HG03575 (cell line): ENCODE measurements at regions not wholly inside any gene's neighbourhood (a gene's known extent, or its start where the extent isn't known, plus 50 kb on each side); places are given as distances from the start of the nearest gene placed in this dataset.
"Not testable (repeated sequence)": the region's sequence is repeated elsewhere in the genome, so short reads cannot be mapped to it uniquely, and the experiment has no call there.

Experiments used
- ATAC-seq: cut with Tn5 transposase; IDR thresholded peaks from one replicate; pipeline ENCODE4 v1.9.1; 2021; ENCODE audit not compliant: unreplicated experiment, insufficient number of reproducible peaks, low FRiP score; ENCODE audit errors: extremely low read depth

DNA sequence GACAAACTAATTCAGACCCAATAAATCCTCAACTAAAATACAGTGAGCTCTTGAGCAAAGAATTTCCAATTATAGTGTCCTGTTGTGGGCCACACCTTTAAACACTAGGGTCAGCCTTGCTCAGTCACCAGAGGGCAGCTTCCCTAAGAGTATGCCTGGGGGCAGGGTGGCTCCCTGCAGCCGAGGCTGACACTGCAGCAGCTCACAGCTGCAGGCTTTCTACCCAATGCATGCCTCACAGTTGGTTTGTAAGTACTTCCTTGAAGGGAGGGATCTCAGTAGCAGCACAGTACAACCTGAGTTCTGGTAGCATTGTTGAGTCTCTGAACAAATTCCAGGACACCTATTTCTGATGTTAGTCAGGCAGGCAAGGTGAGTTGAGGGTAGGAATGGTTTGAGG lies 335.6 kb downstream of the TUSC7 start:
- no peak for ATAC-seq

DNA sequence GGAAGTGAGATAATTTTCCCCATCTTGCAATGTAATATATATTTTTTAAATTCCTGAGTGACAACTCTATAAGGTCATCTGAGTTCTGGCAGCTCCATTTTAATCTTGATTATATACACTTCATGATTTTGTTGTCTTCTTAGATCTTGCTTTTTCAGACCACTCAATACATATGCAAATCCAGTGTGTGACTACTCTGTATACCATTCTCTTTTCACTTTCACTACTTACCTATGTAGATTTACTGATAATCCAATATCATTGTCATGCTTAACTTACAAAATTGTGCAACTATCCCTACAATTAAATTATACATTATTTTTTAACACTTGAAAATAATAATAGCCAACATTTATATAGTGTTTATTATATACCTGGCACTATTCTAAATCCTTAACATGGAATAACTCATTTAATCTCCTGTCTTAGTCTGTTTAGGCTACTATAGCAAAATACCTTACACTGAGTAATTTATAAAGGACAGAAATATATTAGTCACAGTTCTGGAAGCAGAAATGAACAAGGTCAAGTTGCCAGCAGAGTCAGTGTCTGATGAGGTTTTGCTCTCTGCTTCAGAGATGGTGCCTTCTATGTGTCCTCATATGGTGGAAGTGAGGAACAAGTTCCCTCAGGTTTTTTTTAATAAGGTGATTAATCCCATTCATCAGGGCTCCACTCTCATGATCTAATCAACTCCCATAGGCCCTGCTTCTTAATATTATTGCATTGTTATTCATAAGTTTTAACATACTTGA lies 338.5 kb downstream of the TUSC7 start:
- ATAC-seq = no peak

DNA sequence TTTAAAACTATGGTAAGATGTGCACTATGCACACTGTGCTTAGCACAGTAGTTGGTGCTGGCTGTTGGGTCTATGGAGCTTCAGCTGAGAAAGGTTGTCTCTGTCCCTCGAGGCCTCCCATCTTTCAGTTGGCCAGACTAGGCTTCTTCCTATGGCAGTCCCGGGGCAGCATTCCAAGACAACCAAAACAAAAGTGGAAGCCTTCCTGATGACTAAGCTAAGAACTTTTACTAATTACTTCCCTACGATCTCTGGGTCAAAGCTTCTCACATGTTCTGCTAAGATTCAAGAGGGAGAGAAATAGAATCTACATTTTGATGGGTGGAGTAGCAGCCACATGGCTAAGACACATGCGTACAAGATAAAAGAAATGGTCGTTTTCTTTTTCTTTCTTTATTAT lies 342.8 kb downstream of the TUSC7 start:
- no peak for ATAC-seq

DNA sequence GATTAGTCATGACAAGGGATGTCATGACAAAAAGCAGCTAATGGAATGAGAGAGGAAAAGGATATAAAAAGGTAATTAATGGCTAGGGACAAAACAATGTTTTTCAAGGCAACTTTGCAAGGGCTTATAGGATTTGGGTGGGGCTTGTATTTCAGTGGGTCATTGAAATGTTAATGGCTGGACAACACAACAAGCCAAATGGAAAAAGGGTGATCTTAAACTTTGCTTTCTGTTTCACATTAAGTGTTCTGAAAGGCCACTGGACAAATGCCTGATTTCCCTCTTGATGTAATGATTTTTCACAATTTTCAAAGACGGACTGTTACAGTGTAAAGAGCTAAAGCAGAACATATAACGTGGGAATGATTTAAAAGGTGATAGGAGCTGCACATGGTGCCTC lies 345.0 kb downstream of the TUSC7 start:
- no peak for ATAC-seq

DNA sequence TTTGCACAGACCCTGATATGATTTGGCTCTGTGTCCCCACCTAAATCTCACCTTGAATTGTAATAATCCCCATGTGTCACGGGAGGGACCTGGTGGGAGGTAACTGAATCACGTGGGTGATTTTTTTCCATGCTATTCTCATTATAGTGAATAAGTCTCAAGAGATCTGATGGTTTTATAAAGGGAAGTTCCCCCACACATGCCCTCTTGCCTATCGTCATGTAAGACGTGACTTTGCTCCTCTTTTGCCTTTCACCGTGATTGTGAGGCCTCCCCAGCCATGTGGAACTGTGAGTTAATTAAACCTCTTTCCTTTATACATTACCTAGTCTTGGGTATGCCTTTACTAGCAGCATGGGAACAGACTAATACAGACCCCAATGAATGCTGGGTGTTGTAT lies 347.4 kb downstream of the TUSC7 start:
- not testable (repeated sequence) for ATAC-seq

DNA sequence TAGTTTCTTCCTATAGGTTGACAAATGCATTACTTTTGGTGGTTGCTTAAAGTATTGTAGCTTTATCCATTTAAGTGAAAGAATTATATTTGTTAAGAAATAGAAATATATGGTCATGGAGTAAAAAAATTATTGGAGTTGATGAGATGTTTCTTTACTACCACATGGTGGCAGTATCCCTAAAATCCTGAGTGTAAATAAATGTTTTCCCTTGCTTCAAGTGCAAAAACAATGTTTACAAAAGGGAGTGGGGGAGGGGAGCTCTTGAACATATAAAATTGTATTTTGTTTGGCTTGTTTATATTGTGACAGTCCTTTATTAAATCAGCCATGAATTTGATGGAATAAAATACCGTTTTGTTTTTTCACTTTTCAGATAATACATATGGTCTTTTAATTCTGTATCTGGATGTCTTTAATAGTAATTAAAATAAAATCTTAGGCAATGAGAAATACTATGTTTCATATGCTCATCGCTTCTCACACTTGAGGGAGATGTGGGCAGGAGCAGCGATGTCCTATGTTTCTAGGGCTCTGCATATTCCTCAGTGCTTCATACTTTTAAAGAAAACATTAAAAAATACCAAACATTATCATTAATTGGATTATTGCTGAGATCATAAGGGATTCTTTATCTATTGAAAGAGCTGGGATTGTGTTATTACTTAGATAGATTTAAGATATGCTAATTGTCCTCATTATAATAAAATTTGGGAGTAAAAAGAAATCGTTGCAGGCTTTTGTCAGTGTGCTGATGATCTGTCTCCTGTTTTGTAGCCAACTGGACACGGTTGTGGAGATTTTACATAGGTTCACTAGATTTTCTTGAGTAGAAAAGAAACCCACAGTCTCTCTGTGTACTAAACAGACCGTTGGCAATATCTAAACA lies 349.7 kb downstream of the TUSC7 start:
- no peak for ATAC-seq

DNA sequence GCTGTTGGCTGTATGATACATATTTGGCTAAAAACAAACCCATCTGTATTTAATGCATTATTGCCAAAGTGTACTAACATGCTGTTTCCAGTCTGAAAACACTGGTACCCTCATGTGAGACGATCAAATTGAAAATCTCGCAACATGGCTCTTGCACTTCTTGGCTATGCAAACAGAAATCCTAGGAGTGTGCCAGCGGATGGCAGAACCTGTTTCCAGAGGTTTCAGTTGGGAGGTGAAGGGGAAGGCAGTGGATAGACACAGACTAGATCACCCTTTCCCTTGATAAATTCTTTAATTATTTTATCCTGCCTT lies 350.3 kb downstream of the TUSC7 start:
- no peak for ATAC-seq

DNA sequence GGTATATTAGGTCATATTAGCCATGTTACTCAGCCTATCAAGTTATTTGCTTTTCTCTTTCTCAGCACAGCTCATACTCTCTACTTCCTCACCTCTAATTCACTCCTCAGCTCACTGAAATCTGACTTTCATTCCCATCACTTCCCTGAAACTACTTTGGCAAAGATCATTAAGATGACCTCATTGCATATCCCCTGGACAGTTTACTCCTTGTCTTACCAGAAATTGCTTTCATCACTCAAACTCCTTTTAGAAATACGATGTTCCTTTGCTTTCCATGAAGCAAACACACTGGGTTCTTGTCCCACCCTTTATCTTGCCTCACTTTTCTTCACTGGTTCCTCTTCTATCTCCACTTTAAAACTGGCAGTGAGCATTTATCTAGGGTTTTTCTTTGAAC lies 354.4 kb downstream of the TUSC7 start:
- no peak for ATAC-seq

DNA sequence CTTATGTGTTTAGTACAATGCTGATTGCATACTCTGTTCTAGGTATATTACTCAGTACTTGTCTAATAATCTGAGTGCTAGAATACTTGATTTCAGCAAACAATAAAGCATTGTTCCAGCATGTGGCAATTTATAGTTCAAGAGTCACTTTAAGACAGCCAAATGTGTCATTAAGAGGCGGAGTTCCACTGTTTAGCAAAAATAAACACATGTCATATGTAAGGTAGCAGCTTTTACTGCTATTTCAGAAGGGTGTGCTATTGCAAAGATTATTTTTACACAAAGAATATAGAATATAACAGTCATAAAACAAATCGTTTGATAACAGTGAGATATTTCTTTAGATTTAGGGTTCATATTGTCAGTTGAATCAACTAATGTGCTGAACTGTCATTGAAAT lies 358.7 kb downstream of the TUSC7 start:
- ATAC-seq = no peak

DNA sequence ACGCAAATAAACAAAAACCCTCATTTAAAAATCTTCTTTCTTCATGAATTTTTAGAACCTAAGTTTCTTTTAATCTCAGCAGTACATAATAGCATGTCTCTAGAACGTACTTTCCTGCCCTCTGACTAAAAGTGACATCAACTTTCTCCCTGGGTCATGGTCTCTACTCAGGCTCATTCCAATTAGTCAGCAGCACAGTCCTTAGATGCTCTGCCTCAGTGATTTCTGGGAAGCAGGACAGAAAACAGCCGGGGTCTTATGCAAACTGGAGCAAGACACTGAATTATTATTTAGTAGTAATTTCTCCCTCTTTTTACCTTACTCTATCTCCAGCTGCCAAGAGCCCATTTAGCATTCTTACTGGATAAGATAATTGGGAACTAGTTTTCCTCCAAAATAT lies 365.2 kb downstream of the TUSC7 start:
- no peak for ATAC-seq

DNA sequence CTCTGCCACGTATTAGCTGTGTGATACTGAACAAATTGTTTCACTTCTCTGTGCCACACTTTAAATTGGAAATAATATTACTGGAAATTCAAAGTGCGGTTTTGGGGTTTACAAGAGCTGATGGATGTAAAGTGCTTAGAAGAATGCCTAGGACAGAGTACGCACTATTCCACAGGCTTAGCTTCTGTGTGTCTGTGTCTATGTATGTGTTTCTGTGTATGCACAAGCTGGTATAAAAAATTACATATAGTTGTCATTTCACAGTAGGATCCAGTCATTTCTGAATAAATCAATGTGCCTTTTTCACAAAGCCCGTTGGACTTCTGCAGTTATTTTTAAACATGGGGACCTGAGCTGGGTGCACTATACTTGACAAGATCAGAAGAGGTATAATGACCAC lies 370.4 kb downstream of the TUSC7 start:
- ATAC-seq = no peak

DNA sequence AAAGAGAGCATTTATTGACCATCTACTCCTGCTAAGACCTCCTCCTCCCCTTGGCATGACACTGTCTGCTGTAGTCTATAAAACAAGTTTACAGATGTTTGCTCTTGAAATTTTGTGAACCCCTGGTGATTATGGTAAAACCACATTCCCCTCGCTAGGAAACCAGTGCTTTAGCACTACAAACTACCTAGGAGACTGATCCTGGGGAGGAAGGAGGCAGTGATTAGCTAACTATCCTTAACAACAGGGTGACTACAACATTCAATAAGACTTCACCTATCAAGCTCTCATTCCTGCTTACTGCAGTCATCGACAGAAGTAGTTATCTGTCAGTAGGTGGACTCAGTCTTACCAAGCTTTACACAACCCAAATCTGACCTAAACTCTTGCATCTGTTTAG lies 371.3 kb downstream of the TUSC7 start:
- no peak for ATAC-seq

DNA sequence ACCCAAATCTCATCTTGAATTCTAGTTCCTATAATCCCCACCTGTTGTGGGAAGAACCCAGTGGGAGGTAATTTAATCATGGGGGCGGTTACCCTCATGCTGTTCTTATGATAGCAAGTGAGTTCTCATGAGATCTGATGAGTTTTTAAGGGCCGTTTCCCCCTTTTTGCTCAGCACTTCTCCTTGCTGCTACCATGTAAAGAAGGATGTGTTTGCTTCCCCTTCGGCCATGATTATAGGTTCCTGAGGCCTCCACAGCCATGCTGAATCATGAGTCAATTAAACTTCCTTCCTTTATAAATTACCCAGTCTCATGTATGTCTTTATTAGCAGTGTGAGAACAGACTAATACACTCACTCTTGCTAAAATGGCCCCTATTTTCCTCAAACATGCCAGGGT lies 374.7 kb downstream of the TUSC7 start:
- ATAC-seq = no peak

DNA sequence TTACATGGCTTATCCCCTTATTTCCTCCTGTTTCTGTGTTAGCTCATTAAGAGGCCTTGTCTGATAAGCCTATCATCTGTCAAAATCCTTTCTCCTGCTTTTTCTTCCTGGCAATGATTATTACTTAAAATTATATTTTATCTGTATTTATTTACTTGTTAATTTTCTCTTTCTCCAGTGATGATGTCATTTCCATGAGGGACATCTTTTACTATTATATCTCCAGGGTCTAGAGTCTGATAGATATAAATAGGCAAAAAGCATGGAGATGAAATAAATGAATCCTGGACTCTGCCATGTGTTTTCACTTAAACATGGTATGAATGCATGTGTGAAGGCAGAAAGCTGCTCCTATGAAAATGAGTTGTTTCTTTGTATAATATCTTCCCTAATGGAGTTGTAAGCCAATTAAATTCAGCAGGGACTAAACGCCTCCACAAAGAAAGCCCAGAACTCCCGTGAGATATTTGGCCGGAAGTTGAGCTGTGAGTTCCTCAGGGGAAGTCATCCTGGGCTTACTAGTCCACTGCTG lies 375.2 kb downstream of the TUSC7 start:
- no peak for ATAC-seq

DNA sequence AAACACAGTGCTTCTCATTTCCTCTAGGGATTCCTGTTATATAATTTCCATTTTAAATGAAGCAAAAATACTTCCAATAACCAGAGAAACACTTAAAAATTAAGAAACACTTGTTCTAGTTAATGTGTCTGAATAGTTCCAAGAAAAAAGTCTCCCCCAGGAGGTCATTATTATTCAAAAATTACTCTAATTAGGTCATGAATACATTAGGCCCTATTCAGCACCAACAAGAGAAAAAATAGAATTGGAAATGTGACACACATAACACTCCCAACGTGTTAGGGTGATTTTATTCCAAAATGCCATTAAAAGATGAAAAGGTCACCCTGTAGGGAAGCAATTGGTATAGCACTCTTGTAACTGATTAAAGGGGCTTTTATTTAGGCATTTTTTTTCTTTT lies 382.1 kb downstream of the TUSC7 start:
- no peak for ATAC-seq

DNA sequence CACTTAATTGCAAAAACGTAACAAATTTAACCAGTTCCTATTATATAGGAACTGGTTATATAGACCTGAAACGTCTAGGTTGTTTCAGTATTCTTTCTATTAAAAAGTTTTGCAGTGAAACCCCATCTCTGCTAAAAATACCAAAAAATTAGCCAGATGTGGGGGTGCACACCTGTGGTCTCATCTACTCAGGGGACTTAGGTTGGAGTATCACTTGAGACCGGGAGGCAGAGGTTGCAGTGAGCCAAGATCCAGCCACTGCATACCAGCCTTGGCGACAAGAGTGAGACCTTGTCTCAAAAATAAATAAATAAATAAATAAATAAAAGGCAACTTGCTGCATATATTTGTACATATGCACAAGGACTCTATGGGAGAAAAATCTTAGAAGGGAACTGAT lies 387.0 kb downstream of the TUSC7 start:
- no peak for ATAC-seq

DNA sequence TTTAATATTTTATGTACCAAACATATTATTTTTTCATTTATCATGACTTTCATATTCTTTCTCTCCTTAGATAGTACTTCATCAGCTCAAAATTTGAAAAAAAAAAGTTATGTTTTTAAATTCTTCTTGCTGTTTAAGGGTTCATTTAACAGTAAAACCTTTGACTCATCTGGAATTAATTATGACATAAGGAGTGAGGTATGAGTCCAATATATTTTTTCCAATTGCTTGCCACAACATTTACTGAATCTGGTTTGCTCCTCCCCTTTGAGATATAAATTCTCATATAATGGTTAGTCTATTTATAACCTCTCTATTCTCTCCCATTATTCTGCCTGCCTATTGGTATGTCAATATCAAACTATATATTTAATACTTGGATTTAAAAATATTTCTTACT lies 387.8 kb downstream of the TUSC7 start:
- ATAC-seq = no peak

DNA sequence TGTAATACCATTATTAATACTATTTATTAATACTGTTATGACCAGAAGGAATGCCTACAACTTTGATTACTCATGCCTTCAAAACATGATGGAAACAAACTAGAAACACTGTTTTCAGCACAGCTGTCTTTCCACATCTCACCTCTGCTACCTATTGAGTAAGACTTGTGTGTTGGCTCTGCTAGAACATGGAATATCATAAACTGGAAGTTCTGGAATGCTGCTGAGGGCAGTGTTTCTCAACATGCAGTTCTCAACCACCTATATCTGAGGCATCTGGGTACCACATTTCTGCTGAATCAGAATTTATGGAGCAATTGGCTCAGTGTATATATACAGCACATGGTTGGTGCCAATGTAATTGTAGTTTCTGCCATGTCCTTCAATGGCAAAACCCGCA lies 392.1 kb downstream of the TUSC7 start:
- ATAC-seq = no peak

DNA sequence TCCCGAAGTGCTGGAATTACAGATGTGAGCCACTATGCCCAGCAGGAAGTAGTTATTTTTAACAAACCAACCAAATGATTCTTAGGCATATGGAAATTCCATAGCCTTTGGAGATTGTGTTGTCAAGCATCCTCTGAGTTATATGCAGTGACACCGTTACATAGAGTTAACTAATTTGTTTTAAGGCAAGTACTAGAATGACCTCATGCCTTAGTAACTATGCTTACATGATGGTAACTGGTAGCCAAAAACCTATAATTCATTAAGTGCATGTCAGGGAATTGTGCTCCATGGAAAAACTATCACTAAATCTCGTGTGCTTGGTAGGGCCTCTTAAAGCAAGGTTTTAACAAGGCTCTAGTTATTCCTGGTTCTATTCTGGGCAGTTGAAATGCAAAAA lies 392.8 kb downstream of the TUSC7 start:
- no peak for ATAC-seq

DNA sequence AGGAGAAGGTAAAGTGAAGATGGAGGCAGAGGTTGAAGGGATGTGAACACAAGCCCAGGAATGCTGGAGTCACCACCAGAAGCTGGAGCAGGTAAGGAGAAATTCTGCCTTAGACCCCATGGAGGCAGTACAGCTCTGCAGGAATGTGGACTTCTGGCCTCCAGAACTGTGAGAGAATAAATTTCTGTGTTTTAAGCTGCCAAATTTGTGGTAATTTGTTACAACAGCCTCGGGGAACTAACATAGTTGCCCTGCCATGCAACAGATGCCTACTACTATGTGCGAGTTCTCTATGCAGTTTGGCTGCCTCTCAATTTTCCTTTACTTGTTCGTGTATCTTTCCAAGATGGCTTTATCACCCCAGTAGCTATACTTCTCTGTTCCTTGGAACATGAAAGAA lies 394.1 kb downstream of the TUSC7 start:
- no peak for ATAC-seq
